ENCODE measurements at regions not wholly inside any gene's neighbourhood (a gene's known extent, or its start where the extent isn't known, plus 50 kb on each side); places are given as distances from the start of the nearest gene placed in this dataset.

- no peaks in the 10 kb centered on the region for H3K9me3 ChIP-seq (ENCODE audit: severe bottlenecking)
- H3K27me3 ChIP-seq (ENCODE audit: insufficient read depth, poor library complexity, severe bottlenecking): no peaks in the 10 kb centered on the region
- H3K36me3 ChIP-seq (ENCODE audit: low read depth): no peaks in the 10 kb centered on the region
- ATAC-seq (ENCODE audit: low read depth) (no peak), DNase-seq (ENCODE audit: low spot score) (no peak)
- H3K4me1 ChIP-seq (ENCODE audit: insufficient read depth, poor library complexity, severe bottlenecking): no peaks in the 10 kb centered on the region
- H3K27ac ChIP-seq (ENCODE audit: poor library complexity, severe bottlenecking): no peak overlapping the region
- no peak overlapping the region for H3K4me3 ChIP-seq (ENCODE audit: severe bottlenecking)
- no peak for TF ChIP-seq CTCF (IDR thresholded peaks at IDR 0.05; ENCODE audit: poor library complexity, severe bottlenecking)
Observed at GRCh38 chr10:111206521-111206920, 129.7 kb downstream of the ADRA2A start.

- TF ChIP-seq CTCF (IDR thresholded peaks at IDR 0.05; ENCODE audit: poor library complexity, severe bottlenecking): no peak
- H3K36me3 ChIP-seq (ENCODE audit: low read depth): no peaks in the 10 kb centered on the region
- H3K27ac ChIP-seq (ENCODE audit: poor library complexity, severe bottlenecking): no peak overlapping the region
- no peaks in the 10 kb centered on the region for H3K27me3 ChIP-seq (ENCODE audit: insufficient read depth, poor library complexity, severe bottlenecking)
- H3K4me1 ChIP-seq (ENCODE audit: insufficient read depth, poor library complexity, severe bottlenecking): no peaks in the 10 kb centered on the region
- H3K4me3 ChIP-seq (ENCODE audit: severe bottlenecking): no peak overlapping the region
- DNase-seq (ENCODE audit: low spot score): no peak
- H3K9me3 ChIP-seq (ENCODE audit: severe bottlenecking): no peaks in the 10 kb centered on the region
- ATAC-seq (ENCODE audit: low read depth): no peak
Observed at GRCh38 chr10:111207500-111207899, 130.7 kb downstream of the ADRA2A start.

GRCh38 chr10:111208951-111209350, 132.1 kb downstream of the ADRA2A start:
- H3K9me3 ChIP-seq (ENCODE audit: severe bottlenecking): no peaks in the 10 kb centered on the region
- H3K4me3 ChIP-seq (ENCODE audit: severe bottlenecking): no peak overlapping the region
- H3K36me3 ChIP-seq (ENCODE audit: low read depth): no peaks in the 10 kb centered on the region
- TF ChIP-seq CTCF (IDR thresholded peaks at IDR 0.05; ENCODE audit: poor library complexity, severe bottlenecking): no peak
- ATAC-seq (ENCODE audit: low read depth) (no peak), DNase-seq (ENCODE audit: low spot score) (no peak)
- no peak overlapping the region for H3K27ac ChIP-seq (ENCODE audit: poor library complexity, severe bottlenecking)
- no peaks in the 10 kb centered on the region for H3K4me1 ChIP-seq (ENCODE audit: insufficient read depth, poor library complexity, severe bottlenecking)
- no peaks in the 10 kb centered on the region for H3K27me3 ChIP-seq (ENCODE audit: insufficient read depth, poor library complexity, severe bottlenecking)

GRCh38 chr10:111209692-111210091, 132.9 kb downstream of the ADRA2A start:
- DNase-seq (ENCODE audit: low spot score) (no peak), ATAC-seq (ENCODE audit: low read depth) (no peak)
- no peaks in the 10 kb centered on the region for H3K27me3 ChIP-seq (ENCODE audit: insufficient read depth, poor library complexity, severe bottlenecking)
- no peaks in the 10 kb centered on the region for H3K4me1 ChIP-seq (ENCODE audit: insufficient read depth, poor library complexity, severe bottlenecking)
- no peak overlapping the region for H3K27ac ChIP-seq (ENCODE audit: poor library complexity, severe bottlenecking)
- no peak overlapping the region for H3K4me3 ChIP-seq (ENCODE audit: severe bottlenecking)
- H3K9me3 ChIP-seq (ENCODE audit: severe bottlenecking): no peaks in the 10 kb centered on the region
- no peaks in the 10 kb centered on the region for H3K36me3 ChIP-seq (ENCODE audit: low read depth)
- TF ChIP-seq CTCF (IDR thresholded peaks at IDR 0.05; ENCODE audit: poor library complexity, severe bottlenecking): no peak

GRCh38 chr10:111211241-111211640, 134.4 kb downstream of the ADRA2A start:
- DNase-seq (ENCODE audit: low spot score): no peak
- ATAC-seq (ENCODE audit: low read depth): no peak
- no peak for TF ChIP-seq CTCF (IDR thresholded peaks at IDR 0.05; ENCODE audit: poor library complexity, severe bottlenecking)

More at GRCh38 chr10:111211241-111211640, 134.4 kb downstream of the ADRA2A start:
- no peaks in the 10 kb centered on the region for H3K36me3 ChIP-seq (ENCODE audit: low read depth)
- H3K27ac ChIP-seq (ENCODE audit: poor library complexity, severe bottlenecking): no peak overlapping the region
- no peak overlapping the region for H3K4me3 ChIP-seq (ENCODE audit: severe bottlenecking)
- no peaks in the 10 kb centered on the region for H3K9me3 ChIP-seq (ENCODE audit: severe bottlenecking)
- no peaks in the 10 kb centered on the region for H3K4me1 ChIP-seq (ENCODE audit: insufficient read depth, poor library complexity, severe bottlenecking)
- H3K27me3 ChIP-seq (ENCODE audit: insufficient read depth, poor library complexity, severe bottlenecking): no peaks in the 10 kb centered on the region

All from RWPE2 (cell line).